Hippocampal formation (tissue), 2 donors: ENCODE measurements at regions not wholly inside any gene's neighbourhood (a gene's known extent, or its start where the extent isn't known, plus 50 kb on each side); places are given as distances from the start of the nearest gene placed in this dataset.

Source experiments
- DNase-seq, 2 donors: peaks; one replicate each; lab custom pipeline; 2025; lab: John Stamatoyannopoulos, UW

DNA sequence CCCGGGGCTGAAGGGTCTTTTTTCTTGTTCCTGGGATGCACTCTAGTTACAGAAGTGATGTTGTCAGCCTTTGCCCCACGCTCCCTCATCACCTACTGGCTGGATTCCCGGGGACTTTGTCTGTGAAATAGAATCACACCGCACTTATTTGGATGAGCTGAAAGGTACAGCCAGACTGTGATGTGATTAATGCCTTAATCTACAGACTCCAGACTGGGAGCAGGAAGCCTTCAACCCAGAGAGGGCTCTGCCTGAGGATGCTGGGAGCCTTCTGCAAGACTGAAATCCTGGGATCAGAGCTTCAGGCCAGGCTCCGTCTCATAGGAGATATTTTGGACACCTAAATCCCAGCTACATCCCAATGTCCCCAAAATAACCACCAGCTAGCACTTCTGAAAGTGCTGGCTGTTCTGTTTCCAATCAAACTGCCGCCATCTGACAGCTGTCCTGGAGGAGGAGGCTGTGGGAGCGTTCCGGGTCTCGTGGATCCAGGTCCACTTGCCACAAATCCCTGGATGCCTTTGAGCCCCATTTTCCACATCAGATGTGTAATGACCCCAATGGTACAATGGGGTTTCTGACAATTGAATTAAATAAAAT, 688.5 kb downstream of the TBC1D22A start:
- DNase-seq, result no peak

DNA sequence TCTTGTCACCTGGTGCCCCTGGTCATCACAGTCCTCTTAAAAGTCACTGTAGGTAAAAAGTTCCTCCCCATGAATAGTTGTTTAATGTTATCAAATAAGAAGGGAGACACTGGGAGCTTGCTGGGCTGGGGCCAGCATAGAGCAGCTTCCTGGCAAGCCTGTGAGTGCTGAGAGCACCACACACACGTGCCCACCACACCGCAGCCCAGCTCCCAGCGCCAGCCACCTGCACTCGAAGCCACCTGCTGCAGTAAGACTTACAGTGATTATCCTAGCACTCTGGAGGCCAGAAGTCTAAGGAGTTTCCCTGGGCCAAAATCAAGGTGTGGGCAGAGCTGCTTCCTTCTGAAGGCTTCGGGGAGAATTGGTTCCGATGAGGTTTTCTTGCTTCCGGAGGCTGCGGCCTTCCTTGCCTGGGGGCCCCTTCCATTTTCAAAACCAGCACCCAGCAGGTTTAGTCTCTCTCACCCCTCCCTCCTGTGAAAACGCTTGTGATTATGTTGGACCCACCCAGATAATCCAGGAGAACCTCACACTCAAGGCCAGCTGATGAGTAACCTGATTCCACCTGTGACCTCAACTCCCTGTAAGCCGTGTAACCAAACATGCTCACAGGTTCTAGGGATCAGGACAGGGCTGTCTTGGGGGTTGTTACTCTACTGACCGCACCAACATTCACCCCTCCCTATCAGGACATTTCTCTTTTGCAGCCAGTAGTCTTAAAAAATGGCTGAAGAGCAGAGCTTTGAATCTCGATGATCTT, 687.2 kb downstream of the TBC1D22A start:
- DNase-seq, result no peak

DNA sequence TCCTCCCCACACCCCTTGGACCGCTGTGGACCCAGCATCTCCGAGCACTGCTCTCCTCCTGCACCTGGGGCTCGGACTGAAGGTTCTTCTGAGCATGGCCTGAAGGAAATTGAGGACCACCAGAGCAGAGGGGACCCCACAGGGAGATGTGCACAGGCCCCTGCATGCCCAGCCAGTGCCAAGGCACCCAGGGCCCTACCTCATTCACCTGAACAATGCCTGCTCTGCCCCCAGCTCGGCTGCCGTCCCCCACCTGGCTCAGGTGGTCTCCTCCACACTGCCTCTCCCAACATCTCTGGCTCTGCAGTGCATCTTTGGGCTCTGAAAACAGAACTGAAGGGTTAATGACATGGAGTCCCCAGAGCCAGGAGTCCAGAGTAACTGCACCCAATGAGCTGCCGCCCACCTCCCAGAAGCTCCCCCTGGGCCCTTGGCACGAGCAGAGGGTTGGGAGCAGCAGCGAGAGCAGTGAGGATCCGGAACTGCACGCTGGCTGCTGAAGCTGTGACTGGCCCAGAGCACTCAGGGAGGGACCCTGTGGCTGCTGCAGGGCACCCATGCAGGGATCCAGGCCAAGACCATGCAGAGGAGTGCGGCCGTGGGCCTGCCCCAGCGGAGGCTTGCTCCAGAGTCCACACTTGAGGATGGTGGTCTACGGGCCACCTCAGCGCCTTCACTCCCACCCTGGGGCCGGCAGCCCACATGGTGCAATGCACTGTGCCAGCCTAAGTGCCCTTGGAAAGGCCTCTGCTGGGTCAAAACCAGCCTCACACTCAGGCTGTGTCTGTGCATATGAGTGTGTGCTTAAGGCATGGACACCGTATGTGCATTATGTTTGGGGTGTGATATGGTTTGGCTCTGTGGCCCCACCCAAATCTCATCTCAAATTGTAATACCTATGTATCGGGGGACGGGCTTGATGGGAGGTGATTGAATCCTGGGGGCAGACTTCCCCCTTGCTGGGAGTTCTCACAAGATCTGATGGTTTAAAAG, 686.1 kb downstream of the TBC1D22A start:
- no peak for DNase-seq

DNA sequence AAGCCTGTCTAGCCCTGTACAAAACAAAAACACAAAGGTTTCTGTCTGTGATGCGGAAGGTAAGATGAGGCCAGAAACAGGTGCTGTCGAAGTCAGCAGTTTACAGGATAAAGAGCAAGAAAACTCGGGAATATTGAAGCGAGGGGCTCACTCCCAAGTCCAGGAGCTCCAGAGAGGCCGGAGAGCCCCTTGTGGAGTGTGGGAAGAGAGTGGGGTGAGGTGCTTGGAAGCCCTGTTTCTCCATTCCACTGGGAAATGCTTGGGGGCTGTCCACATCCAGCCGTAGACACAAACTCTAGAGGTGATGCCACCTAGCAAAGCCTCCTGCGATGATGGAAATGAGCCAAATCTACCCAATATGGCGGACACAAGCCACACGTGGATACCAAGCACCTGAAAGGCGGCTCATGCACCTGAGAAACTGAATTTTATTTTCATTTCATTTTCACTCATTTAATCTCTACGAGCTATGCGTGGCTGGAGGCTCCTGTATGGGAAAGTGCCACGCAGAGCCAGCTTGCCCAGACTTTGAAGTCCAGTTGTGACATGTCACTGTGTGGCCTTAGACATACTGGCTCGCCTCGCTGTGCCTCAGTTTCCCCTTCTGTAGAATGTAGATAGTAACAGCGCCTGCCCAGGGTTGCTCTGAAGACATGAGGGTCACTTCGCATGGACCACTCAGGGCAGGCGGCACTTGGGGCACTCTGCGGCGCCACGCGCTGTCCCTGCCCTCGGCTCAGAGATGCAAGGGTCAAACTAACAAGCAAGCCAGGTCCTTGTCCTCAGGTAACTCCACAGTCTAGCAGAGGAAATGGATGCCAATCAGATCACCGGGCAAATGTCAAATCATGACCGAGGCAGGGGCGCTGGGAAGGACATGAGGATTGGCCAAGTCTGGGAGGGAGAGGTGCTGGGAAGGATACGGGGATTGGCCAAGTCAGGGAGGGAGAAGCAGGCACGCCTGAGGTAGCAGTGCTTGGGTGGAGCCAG, 684.7 kb downstream of the TBC1D22A start:
- no peak for DNase-seq

DNA sequence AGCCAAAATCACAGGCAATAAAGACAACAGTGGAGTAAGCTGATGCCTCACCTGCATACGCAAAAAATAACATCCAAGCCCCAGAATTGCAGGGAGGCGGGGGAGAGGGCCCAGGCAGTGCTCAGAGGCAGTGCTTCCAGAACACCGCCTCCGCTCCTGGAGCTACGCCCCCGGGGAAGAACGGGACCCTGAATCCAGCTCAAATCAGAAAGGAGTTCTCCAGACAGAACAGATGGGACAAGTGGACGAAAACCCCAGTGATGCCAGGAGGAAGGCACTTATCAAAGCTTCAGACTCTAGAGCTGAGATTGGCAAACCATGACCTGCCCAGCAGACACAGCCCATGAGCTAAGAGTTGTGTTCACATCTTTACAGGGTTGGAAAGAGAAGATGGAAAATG, 683.9 kb downstream of the TBC1D22A start:
- no peak for DNase-seq

DNA sequence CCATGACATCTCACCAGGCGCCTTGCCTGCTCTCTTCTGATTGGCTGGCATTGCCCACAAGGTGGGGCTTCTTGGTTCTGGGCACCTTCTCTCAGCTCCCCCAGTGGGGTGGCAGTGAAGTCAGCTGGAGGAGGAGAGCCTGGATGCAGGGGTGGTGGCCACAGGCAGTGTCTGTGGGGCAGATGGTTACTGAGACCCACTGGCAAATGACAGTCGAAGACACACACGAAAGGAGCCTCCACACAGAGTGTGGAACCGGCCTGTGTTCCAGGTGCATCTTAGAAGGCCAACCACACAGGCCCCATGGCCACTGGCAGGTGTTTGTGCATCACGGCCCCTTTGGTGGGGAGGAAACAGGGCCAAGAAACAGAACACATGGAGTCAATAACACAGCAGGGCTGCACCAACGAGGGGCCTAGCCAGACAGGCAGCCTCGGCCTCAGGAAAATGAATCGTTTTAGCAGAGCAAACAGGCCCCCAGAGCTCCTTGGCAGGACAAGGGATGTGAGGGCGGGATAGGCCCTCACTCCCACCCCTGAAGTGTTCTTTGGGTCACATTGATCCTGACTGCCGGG, 683.4 kb downstream of the TBC1D22A start:
- no peak for DNase-seq

DNA sequence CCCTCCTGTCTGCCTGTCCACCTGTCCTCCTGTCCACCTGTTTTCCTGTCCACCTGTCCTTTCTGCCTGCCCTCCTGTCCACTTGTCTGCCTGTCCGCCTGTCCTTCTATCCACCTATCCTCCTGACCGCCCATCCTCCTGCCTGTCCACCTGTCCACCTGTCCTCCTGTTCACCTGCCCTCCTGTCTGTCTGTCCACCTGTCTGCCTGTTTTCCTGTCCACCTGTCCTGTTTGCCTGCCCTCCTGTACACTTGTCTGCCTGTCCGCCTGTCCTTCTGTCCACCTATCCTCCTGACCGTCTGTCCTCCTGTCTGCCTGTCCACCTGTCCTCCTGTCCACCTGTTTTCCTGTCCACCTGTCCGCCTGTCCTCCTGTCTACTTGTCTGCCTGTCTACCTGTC, 682.8 kb downstream of the TBC1D22A start:
- no peak for DNase-seq

DNA sequence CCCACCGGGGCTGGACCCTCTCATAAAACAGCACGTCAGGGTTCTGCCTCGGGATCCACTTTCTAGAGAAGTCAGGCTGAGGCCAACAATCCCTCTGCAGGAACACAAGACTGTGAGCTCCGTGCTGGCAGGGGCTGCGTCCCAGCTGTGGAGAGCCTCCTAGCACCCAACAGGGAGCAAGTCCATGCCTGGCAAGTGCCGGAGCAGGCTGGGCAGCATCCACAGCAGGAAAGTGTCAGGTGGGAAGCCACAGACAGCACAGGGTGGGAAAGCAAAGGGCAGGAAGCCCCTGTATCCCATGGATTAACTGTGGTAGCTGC, 682.3 kb downstream of the TBC1D22A start:
- no peak for DNase-seq

DNA sequence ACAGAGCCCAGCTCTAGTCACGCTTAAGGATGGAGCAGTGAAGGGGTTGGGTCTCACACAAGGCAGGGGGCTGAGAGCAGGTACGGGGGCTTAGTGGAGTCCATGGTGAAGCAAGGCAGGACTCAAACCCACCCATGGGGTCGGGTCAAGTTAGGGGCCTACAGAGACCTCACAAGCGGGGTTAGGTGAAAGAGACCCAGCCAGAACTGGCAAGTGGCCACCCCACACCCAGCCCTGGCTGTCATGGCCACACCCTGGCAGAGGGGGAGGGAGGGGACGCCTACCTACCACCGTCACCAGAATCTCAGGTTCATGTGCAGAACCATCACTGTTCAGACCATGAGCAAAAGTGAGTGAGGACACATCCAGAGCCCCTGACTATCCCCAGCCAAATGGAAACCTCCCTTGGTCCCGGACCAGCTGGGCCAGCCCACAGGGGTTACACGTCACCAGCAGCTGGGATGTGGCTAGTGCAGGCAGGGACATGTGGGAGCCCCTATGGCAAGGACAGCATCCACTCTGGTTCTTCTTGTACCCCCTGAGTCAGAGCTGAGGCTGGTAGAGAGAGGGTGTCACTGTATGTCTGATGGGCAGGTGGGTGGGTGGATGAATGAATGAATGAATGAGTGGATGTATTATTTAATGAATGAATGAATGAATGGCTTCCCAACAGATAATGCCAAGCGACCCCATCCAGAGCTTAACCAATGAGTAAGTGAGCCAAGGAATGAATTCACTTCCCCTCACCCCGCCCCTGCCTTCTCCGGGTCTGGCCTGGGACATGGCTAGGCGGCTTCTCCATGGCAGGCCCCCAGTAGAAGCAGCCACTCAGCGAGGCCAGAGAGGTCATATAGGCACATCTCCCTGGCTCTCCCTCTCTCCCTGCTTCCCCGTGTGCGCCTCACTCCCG, 681.6 kb downstream of the TBC1D22A start:
- no peak for DNase-seq

DNA sequence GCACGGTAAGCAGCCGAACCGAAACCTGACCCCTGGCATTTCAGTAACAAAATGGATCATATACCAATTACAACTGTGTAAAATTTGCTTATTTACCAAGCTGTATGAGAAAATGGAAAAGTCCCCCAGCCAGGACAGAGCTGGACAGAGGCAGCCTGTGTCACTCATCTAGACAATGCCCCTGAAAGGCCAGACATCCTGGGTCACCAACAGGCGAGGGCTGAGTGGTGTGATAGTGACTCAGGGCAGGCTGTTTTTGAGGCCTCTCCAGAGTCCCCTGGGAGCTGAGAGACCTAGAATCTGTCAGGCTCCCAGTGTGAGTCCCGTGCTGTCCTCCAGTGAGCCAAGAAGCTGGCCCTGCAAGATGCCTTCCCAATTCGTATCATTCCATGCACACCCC, 680.4 kb downstream of the TBC1D22A start:
- no peak for DNase-seq

DNA sequence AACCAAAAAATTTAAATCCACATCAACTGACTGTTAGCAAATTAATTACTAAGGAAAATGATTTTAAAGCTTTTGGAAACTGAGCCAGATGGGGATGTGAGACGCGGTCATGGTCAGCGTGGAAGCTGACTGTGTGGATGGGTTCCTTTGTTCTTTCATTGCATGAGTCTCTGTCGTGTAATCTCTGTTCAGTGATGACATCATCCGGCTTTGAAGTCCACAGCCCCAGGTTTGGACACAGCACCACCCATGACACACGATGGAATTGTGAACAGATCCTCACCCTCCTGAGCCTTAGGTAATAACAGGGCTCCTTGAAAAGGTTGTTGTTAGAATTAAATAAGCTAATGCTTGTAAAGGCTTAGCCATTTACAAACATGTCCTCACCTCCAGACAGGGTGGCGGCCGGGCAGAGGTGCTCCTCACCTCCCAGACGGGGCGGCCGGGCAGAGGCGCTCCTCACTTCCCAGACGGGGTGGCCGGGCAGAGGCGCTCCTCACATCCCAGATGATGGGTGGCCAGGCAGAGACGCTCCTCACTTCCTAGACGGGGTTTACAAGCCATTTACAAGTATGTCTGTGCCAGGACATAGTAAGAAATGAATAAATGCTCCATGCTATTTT, 677.3 kb downstream of the TBC1D22A start:
- no peak for DNase-seq

DNA sequence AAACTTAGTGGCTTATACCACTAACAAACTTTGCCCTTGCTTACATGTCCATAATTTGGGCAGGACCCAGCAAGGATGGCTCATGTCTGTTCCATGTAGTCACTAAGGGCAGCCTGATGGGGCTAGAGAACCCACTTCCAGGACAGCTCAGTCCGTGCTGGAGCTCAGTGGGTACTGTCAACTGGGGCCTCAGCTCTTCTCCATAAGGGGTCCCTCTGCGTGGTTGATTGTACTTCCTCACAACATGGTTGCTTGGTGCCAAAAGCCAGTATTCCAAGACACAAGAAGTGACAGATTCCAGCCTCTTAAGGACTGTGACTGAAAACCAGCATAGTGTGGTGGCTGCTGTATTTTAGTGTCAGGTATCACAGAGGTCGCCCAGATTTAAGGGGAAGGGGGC, 675.2 kb downstream of the TBC1D22A start:
- DNase-seq, result no peak

DNA sequence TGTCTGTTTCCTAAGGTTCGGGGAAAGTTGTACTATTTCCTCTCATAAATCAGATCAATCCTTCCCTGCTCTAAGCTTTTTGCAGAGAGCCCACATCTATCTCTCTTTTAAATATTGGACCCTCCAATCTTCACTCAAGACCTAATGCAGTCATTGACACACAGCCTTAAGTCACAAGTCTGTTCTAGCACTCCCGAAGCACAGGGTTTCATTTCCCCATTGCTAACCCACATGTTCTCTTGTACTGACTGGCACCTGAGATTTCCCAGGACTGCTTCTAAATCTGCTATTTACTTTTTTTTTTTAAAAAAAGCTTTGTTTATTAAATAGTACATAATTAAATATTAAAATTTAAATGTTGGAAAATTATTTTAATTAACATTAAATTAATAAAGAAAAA, 674.7 kb downstream of the TBC1D22A start:
- DNase-seq, result no peak

DNA sequence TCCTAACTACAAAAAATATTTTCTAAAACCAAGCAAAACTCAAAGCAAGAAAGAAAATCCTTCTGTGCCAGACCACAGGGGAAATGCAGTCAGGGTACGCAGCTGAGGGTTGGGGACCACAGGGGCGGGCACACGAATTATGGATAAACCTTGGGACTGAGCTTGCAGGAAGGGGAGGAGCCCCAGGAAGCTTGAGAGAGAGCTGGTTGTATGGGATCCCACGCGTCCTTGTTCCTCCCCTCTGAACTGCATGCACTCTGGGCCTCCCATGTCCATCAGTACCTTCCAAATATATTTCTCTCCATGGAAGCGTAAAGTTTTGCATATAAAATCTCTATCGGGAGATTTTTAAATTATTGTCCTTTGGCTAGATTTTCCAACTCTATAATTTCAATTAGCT, 673.4 kb downstream of the TBC1D22A start:
- DNase-seq, result no peak

DNA sequence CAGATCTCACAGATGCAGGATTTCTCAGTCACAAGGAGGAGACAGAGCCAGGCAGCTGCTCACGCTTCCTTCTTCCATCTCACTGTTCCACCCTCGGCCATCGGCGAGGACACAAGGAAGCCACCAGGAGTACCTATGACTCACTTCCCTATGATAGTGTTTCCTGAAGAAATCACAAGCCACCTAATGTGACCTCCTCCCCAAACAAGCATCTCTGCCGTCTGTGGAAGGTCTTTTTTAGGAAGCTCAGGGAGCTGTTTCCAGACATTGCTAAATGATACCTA, 672.7 kb downstream of the TBC1D22A start:
- DNase-seq, result no peak

DNA sequence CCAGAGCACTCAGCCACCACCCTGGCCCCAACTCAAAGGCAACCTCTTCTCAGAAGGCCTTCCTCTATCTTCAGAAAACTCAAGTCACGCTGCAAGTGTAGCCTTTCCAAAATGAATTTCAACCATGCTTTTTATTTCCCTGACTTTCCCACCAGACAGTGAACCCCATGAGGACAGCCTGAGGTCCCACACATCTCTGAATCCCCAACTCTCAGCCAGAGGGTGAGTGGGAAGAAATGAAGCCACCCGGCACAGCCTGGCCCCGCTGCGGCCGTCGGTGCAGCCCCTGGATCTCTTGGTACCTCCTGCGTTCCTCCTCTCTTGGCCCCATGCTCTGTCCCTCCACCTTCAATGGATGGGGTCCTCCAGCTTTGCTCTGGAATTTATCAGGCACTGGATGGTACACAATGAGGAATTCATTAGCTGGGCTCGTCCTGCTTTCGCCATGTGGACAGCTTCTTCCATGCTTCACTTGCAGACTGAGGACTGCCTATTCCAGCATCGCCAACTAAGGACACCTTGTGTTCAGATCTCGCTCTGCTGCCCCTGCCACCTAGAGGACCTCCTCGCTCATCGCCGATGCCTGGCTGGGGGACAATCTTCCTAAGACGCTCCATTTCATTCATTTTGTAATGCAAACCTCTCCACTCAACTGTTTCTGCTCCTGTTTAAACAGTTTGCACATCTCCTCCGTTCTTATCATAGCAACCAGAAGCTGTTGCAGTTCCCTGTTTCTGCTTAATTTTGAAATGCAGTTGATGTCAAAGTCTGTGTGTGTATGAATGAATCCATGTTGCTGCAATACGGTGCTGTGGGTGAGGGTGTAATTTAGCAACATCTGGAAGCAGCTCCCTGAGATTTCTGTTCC, 672.1 kb downstream of the TBC1D22A start:
- no peak for DNase-seq

DNA sequence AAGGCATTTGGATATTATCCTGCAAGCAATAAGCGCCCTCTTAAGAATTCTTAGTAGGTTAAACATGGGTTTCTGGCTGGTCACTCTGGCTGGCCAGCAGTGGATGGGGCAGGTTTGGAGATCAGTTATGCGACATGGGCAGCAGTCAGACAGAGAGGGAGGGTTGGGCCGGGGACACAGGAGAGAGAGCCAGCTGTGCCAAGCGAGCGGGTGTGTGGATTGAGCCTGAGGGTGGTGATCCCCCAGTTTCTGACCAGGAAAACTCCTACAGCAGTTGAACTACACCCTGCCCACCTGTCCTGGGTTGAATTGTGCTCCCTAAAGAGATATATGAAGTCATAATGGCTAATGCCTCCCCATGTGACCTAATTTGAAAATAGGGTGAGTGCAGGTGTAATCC, 671.2 kb downstream of the TBC1D22A start:
- DNase-seq, result no peak

DNA sequence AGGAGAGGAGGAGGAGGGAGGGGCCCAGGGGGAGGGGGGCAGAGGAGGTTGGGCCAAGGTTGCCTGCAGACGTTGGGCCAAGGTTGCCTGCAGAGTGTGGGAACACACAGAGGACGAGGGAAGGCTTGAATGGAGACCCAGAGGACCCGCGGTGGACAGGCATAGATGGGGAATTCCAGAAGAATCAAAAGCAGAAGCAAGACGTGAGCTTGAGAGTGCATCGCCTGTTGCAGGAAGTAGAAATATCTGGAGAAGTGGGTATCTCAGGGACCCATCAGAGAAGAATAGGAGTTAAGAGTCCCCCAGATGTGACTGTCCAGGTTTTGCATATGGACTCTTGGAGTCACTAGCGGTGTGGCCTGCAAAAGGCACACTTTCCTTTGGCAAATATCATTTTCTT, 670.2 kb downstream of the TBC1D22A start:
- no peak for DNase-seq
